Chondrocyte (in vitro differentiated cells): ENCODE measurements at regions not wholly inside any gene's neighbourhood (a gene's known extent, or its start where the extent isn't known, plus 50 kb on each side); places are given as distances from the start of the nearest gene placed in this dataset.

ENCODE experiments used
- DNase-seq: peaks from one replicate; pipeline ENCODE4 v3.0.0; 2021; ENCODE audit warnings: mixed read lengths, low spot score
- H3K27ac Mint-ChIP-seq: one replicate; pipeline ENCODE4 v1.8.0; 2021; ENCODE audit warnings: mild to moderate bottlenecking, moderate library complexity, mixed read lengths; ENCODE audit not compliant: unreplicated experiment
- H3K27me3 Mint-ChIP-seq: 2 replicates; pipeline ENCODE4 v1.8.0; 2021; ENCODE audit warnings: low read depth, mixed read lengths
- H3K36me3 Mint-ChIP-seq: 2 replicates; pipeline ENCODE4 v1.8.0; 2021; ENCODE audit warnings: low read depth, mixed read lengths
- H3K4me1 Mint-ChIP-seq: 2 replicates; pipeline ENCODE4 v1.8.0; 2021; ENCODE audit warnings: low read depth, mild to moderate bottlenecking, mixed read lengths
- H3K4me3 Mint-ChIP-seq: one replicate; pipeline ENCODE4 v1.8.0; 2021; ENCODE audit warnings: mild to moderate bottlenecking, moderate library complexity, mixed read lengths; ENCODE audit not compliant: unreplicated experiment
- H3K9me3 Mint-ChIP-seq: 2 replicates; pipeline ENCODE4 v1.8.0; 2021; ENCODE audit warnings: low read depth, mixed read lengths
- CTCF ChIP-seq: fragments of 200-600 bp; sonication (generic); IDR thresholded peaks from 2 replicates; pipeline ENCODE4 v1.5.0; 2021; ENCODE audit warnings: antibody characterized with exemption, mild to moderate bottlenecking, moderate library complexity

DNA sequence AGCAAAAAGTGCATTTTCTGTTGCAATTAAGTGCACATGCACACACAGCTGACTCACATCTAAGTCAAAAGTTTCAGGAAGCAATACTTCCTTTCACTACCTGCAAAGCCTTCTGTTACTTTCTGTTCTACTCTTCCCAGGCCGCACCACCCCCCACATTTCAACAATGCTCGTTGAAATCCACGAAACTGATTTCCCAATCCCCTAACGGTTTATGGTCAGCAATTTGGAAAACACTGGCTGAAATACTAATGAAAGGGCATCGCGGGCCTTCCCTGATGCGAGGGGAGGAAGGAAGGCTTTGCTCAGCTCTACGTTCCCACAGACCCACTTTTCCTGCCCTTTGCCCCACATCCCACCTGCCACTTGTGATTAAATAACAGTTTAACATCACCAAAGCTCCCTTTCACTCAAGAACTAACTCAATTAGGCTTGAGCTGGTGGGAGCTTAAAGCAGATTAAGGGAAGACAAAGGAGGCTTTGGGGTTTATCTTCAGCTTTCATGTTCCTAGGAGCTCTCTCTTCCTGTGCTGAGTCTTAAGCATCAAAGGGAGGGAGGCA lies 243.2 kb upstream of the RAB4A start:
- Mint-ChIP-seq H3K36me3 (no peaks in the 10 kb centered on the region), H3K4me1 (peaks cover 19% of the 10 kb centered on the region)

DNA sequence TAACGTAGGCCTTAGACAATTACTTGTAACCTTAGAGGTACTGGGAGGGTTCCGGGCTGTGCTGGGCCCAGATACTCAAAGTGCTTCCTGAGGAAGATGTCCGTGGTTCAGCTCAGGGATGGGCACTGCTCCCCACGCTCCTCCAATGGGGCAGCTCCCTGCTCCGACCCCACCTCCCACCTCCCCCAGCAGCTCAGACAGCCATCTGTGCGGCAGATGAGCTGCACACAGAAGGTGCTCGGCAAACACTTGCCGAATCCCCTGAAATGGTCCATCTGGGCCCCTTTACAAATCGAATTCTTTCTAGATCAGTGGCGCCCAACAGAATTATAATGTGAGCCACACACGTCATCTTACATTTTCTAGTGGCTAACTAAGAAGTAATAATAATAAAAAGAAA lies 242.4 kb upstream of the RAB4A start:
- no peak overlapping the region for H3K27ac Mint-ChIP-seq
- DNase-seq: no peak
- no peak overlapping the region for H3K4me3 Mint-ChIP-seq
- H3K4me1 Mint-ChIP-seq: peaks cover 19% of the 10 kb centered on the region
- no peak for TF ChIP-seq CTCF
- peaks cover 9% of the 10 kb centered on the region for H3K27me3 Mint-ChIP-seq
- H3K9me3 Mint-ChIP-seq: no peaks in the 10 kb centered on the region
- H3K36me3 Mint-ChIP-seq: no peaks in the 10 kb centered on the region

More for the DNA sequence above, 243.2 kb upstream of the RAB4A start:
- Mint-ChIP-seq H3K27ac (no peak overlapping the region), H3K9me3 (no peaks in the 10 kb centered on the region), H3K4me3 (no peak overlapping the region), H3K27me3 (peaks cover 5% of the 10 kb centered on the region)
- no peak for DNase-seq
- no peak for TF ChIP-seq CTCF

DNA sequence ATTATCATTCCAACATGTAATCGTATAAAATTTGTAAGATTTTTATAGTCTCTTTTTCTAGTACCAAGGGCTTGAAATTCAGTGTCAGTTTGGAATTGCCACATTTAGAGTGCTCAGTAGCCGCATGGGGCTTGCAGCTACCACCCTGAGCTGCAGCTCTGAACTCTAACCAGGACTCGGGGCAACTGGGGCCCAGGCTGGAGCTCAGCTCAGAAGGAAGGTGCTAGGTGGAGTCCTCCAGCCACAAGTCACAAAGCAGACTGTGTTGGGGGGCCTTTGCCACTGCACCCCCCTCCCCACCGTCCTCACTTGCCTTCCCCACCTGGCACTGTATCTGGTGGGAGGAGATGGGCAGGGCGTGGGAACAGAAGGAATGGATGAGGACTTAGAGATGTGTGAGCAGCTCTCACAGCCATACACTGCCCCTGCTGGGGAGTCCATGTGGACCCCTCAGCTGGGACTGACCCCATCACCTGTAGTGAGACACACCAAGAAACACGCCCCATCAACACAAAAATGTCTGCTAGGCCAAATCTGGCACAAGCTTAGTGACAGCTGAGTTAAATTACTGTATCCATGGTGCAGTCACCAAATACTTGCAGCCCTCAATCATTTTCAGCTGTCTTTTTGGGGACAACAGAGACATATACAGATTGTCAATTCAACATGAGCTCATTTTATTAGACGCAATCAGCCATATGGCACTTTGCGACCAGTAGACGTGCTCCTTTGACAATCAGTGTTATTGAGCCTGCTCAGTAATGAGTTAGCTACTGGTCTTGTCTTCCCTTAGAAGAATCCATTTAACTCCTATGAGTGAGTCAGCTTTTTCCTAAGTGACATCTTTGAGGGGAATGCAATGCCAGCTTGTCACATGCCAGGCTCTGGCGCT lies 241.7 kb upstream of the RAB4A start:
- no peak overlapping the region for H3K4me3 Mint-ChIP-seq
- no peak for DNase-seq
- H3K27me3 Mint-ChIP-seq: peaks cover 9% of the 10 kb centered on the region
- H3K4me1 Mint-ChIP-seq: peaks cover 19% of the 10 kb centered on the region
- H3K36me3 Mint-ChIP-seq: no peaks in the 10 kb centered on the region
- H3K27ac Mint-ChIP-seq: no peak overlapping the region
- no peaks in the 10 kb centered on the region for H3K9me3 Mint-ChIP-seq
- no peak for TF ChIP-seq CTCF

DNA sequence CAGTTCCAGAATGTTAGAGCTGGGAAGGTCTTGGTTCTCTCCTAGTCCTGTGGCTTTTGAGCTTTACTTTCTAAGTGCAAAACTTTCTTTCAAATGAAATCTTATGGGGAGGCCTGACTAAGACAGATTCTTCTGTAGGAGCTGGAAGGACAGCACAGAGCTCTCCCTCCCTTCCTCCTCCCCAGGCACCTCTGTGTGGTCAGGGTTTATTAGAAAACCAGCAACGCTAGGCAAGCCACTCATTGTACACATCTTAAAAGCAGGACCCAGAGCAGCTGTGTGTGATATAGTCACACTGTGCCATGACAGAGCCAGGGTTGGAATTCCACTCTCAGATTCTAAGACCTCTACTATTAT lies 241.1 kb upstream of the RAB4A start:
- DNase-seq: no peak
- H3K27me3 Mint-ChIP-seq: peaks cover 9% of the 10 kb centered on the region
- no peak for TF ChIP-seq CTCF
- H3K4me1 Mint-ChIP-seq: peaks cover 12% of the 10 kb centered on the region
- H3K27ac Mint-ChIP-seq: no peak overlapping the region
- H3K36me3 Mint-ChIP-seq: no peaks in the 10 kb centered on the region
- no peak overlapping the region for H3K4me3 Mint-ChIP-seq
- no peaks in the 10 kb centered on the region for H3K9me3 Mint-ChIP-seq

- Mint-ChIP-seq H3K9me3 (no peaks in the 10 kb centered on the region), H3K27ac (no peak overlapping the region), H3K36me3 (no peaks in the 10 kb centered on the region), H3K27me3 (peaks cover 9% of the 10 kb centered on the region), H3K4me3 (no peak overlapping the region), H3K4me1 (peaks cover 11% of the 10 kb centered on the region)
- TF ChIP-seq CTCF: no peak
- DNase-seq: no peak
These were observed 240.3 kb upstream of the RAB4A start for GRCh38 chr1:229030630-229031029.
